Suppressor macrophage (primary cell): ENCODE measurements at regions not wholly inside any gene's neighbourhood (a gene's known extent, or its start where the extent isn't known, plus 50 kb on each side); places are given as distances from the start of the nearest gene placed in this dataset.

Experiments
- DNase-seq, 4 experiments: peaks; one replicate each; pipeline ENCODE4 v3.0.0-alpha.2; 2020 to 2022

DNA sequence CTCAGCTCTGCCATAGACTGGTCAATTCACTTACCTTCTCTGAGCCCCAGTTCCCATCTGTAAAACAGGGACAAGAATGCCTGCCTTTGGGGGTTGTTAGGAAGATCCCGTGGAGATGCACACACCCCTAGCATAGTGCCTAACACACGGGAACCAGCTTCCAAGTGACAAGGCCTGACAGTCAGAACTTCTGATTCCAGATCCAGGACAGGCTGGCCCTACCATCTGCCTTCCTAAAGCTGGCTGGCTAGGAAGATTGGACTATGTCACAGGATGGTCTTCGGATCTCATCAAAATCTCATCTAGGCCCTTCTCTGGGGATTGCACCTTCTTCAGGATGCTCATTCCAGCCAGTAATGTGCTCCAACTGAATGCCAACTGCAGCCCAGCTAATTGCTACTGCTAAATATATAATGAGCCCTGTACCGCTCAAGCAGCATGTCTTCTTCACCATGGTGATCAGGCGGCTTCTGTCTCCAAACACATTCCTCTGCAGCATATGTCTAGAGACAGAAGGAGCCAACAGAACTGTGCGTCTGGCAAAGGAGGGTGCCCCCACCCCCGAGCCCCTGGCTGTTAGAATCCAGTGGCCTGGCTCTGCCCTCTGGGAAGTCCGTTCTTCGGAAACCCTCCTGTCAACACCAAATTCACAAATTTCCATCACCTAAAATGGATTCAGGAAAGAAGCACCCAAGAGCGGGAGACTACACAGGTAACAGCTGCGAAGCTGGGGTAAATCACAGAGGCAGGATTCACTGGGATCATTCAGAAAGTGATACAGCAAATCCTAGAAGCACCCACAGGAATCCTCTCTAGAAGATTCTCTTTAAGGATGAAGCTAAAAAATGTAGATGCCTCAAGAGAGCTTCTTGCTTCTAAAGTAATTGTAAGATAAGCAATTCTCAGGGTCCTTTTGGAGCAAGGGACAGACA lies 142.1 kb upstream of the EEPD1 start:
- no peak for DNase-seq

DNA sequence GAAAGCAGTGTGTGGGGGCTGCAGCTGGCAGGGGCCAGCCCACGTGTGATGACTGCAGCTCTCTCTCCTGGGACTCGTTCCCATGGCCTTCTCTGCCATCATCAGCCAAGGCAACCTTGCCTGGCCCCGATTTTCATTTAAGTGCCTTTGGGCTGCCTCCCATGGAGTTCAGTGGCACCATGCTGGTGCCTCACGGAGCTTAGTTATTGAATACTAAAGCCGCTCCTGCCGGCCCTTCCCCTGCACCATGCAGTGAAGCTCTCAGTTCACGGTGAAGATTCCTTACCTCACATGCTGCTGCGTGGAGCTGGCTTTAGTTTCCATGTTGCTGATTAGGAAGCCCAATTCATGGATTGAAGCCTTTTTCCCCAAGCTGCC lies 141.5 kb upstream of the EEPD1 start:
- no peak for DNase-seq

DNA sequence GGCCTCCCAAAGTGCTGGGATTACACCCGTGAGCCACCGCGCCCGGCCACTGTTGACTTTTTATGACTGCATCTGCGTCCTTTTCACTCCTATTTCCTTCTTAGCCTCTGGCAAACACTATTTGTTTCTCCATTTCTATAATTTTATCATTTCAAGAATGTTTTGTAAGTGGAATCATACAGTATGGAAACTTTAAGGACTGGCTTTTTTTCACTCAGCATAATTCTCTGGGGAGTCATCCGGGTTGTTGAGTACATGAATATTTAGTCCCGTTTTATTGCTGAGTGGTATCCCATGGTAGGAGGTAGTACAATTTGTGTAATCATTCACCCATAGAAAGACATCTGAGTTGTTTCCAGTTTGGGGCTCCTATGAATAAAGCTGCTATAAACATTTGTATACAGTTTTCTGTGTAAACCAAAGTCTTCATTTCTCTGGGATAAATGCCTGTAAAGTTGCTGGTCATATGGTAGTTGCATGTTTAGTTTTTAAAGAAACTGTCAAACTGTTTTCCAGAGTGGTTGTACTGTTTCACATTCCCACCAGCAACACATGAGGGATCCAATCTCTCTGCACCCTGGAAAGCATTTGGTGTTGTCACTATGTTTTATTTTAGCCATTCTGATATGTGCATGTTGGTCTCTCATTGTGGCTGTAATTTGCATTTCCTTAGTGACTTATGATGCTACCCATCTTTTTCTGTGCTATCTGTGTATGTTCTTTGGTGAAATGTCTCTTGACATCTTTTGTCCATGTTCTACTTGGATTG lies 139.6 kb upstream of the EEPD1 start:
- no peak for DNase-seq

DNA sequence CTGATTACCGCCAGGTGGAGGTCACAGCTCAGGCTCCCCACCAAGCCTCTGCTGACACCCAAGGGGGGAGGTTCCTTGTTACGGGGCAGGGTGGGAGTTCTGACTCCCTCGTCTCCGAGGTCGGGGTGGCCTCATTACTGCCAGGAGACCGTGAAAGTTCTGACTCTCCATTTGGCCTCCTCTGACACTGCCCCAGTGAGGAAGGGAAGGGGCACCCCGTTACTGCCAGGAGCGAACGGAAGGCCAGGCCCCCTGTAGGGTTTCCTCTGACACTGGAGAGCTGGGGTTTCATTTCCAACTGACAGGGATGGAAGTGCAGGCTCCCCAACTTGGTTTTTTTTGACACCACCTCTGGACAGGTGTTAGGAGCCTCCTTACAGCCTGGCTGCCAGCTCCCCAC lies 138.1 kb upstream of the EEPD1 start:
- no peak for DNase-seq

DNA sequence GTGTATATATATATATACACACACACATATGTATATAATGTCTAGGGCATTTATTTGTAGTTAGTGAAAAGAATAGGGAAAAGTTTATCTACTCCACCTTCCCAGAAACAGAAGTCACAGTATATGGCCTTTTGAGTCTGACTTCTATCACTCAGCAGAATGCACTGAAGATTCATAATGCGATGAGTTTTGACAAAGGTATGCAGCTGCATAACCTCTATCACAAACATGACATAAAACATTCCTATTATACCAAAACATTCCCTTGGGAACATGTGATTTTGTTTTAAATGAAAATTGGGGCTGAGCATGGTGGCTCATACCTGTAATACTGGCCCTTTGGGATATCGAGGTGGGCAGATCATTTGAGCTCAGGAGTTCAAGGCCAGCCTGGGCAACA lies 137.3 kb upstream of the EEPD1 start:
- no peak for DNase-seq

DNA sequence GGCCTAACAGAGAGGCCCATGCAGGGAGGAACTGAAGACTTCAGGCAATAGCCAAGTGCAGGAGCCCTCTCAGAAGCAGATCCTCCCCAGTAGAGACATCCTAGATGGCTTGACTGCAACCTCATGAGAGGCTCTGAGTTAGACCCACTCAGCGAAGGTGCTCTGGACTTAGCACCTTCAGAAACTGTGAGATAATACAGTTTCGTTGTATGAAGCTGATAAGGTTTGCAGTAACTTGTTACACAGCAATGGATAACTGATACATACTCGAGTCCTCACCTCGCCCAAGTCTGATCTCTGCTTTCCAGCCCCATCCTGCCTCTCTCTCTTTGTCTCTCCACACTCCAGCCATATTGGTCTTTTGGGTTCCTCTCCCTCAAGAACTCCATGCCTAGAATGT lies 136.4 kb upstream of the EEPD1 start:
- no peak for DNase-seq

DNA sequence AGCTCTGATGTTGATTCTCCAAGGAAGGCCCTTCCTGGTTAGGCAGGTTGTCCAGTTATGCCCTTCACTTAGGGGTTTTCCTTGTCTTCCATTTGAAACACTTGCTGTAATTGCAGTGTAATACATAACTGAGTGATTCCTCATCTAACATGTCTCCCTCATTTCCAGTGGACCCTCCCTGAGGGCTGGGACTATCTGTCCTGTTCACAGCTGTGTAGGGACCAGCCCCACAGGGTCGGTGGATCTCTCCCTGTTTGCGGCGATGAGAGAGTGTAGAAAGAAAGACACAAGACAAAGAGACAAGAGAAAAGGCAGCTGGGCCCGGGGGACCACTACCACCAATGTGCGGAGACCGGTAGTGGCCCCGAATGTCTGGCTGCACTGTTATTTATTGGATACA lies 135.9 kb upstream of the EEPD1 start:
- DNase-seq, result no peak

DNA sequence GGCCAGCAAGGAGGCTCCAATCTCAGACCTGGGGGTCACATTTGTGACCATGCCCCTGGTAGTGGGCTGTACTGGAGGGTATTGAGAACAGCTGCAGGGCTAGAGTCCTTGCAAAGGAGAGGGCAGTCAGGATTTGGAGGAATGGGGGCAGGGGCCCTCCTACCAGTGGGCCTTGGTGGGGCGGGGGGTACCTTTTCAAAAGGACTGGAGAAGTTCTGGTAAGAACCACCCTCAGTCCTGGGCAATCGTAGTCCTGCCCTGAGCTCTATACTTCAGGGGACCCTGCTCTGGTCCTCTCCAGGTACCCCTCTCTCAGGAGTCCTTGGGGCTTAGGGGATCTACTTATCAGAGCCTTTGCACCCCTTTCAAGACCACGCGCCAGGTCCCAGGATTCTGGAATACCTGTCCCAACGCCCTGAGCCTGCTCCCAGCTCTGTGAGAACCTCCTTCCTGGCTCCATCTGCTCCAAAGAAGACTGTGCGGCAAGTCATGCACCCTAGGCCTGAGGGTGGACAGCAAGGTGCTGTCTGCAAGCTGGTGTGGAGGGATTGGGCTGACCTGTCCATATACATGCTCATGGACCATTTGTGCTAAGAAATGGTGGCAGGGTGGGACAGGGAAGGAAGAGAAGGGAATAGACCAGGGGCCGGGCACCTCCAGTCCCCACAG lies 134.1 kb upstream of the EEPD1 start:
- no peak for DNase-seq

DNA sequence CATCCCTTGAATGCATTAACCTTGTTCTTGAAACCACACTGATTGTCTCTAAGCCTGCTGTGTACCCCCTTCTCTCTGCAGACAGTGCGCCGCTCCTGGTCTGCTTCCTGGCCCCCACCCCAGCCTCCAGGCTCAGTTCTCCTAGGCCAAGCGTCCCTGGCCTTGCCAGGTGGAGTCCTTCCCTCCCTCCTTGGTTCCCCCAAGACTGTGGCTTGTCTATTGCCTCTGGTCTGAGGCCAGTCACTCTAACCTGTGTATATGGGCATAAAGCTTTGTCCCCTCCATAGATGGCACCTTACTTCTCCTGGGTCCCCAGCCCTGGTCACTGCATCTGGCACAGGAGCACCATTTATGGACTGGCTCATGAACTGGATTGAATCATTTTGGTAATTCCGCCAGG lies 133.5 kb upstream of the EEPD1 start:
- DNase-seq, result no peak

DNA sequence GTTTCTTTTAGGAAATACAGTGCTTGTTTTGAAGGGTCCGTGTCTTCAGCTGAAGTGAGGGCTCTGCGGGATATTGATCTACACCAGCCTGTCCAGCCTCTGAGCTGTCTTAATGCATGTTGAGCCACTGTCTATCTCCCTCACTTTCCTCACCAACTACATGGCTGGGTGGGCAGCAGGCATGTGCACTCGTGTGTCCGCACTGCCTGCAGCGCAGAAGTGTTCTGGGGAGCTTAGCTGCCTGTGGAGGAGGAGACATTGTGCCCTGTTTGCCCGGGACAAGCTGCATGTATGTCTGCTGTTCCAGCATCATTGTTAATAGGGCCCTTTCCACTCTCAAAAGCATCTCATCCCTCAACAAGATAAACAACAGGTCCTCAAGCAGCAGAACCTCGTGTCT lies 133.1 kb upstream of the EEPD1 start:
- no peak for DNase-seq

DNA sequence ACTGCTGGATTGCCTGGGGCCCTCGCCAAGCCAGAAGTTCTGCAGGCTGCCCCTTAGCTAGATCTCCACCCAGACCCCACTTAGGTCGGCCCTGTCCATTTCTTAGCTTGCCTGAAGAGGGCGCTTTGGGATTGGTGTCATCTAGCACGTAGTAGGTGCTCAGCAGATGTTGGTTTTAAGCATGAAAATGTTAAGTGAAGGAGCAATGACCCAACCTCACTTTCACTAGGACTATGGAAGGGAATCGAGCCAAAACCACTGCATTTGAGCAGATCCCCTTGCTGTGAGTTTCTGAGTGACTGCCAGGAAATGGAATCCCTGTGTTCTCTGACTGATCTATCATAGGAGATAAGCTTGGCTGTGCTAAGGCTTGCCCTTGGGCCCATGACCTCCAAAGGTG lies 131.7 kb upstream of the EEPD1 start:
- peak in 2 of 4 experiments; percentile 18 to 19 for DNase-seq

DNA sequence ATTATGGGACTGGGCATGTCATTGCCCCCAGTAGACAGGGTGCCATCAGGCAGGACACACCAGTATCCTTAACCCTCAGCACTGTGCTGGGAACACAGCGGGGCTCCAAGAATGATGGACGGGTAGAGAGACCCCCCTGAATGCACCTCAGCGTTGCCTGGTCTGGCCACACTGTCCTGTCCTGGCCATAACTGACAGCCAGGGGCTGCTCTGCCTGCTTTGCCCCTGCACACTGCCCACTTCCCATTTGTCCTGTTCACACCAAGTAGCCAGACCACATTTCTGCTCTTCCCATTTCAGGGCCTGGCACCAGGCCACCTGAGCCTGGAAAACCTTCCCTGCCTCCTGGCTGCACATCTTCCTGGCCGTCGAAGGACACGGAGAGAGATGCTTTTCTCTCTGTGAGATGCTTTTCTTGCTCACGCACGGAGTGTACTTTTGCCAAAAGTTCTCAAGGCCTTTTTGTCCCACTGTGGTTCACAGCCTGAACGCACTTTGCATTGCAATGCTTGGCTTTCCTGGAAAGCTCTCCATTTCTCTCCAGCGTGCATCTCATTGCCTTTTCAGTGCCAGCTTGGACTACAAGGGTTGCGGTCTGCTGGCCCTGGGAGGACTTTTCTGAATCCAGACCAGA lies 131.0 kb upstream of the EEPD1 start:
- DNase-seq, result peak in 2 of 4 experiments; percentile 23

DNA sequence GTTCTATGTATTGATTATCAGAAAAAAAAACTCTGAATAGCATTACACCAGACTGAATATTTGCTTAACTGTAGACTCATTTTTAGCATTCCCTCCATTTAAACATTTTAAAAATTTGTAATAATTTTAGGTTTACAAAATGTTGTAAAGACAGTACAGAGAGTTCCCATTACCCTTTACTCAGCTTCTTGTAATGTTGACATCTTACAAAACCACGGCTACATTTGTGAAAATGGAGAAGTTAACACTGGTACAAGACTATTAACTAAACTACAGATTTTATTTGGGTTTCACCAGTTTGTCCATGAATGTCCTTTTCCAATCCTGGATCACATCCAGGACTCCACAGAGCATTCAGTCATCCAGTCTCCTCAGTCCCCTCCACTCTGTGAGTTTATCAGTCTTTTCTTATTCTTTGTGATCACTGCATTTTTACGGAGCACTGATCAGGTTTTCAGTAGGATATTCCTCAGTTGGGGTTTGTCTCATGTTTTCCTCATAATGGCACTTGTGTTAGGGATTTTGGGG lies 130.0 kb upstream of the EEPD1 start:
- DNase-seq, result peak in 2 of 4 experiments; percentile 53 to 70

DNA sequence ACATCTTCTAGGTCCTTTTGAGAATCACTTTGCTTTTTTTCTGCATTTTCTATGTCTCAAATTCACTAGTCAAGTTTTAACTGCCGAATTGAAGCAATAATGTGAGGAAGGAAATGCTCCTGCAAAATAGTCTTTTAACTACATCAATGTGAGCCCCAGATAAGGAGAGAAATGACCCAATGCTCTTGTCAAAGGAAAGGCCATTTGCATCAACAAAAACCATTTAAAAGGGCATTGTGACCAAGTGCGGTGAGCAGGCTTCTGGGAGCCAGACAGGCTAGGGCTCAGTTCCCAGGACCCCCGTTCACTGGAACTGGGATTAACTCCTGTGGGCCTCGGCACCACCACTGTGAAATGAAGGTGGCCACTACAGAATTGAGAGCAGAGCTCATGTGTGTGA lies 127.9 kb upstream of the EEPD1 start:
- DNase-seq, result no peak

DNA sequence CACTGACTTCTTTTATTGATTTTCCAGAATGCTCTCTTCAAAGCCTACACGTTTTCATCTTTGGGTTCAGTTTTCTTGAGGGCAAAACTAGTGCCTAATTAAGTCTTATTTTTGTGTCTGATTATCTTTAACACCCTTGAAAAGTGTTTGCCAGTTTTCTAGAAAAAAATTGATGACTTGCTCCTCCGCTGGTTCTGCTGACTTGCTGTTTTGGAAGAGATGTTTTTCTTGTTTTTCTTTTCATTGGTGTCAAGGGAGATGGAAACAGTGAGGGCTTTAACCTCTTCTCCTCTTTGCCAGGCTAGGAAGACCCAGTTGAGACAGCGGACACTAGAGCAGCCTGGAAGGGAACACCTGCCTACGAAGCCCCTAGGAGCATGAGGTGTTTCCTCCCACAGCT lies 123.7 kb upstream of the EEPD1 start:
- DNase-seq, result no peak

DNA sequence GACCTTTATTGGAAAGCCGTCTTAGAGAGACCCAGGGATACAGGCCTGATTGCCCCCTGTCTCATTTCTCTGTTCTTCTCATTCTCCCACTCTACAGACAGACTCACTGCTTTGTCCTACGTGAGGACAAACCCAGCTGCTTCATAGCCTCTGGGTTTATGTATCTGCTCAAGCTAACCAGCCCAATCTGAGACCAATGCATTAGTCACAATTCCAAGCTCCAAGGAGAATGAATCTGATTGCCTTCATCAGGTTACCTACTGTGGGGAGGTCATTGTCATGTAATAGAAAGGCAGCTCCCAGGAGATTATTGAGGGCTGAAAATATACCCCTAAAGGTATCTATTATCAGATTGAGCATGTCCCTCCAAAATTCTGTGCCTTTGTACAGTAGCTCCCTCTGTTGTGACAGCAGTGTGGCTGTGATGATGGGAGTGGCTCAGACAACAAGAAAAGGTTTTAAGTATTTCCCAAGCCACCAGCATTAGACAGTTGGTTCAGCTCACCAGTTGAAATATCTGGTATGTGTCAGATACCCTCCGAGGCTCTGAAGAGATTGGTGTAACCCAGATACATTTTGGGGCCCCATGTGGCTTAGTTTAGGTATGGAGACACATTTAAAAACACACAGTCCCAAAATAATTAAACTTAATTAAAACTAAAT lies 123.1 kb upstream of the EEPD1 start:
- no peak for DNase-seq

DNA sequence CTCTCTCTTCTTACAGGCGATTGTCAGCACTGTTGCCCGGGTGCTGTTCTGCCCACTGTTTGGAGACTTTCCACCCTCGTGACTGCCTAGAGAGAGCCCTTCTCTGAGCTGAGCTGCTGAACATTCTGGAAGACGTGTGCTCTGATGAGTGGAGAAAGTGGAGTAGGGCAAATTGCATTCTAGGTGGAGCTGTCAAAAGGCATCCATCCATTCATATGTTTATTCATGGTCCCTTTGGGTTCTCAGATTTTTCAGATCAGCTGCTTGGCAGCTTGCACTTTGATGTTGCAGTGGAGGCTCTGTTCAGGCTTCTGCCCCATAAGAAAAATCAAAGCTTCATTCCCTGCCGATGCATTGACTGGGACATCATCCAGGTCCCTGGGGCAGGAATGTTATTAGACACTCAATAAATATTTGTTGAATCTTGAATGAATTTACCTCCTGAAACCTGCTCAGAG lies 120.7 kb upstream of the EEPD1 start:
- DNase-seq, result no peak

DNA sequence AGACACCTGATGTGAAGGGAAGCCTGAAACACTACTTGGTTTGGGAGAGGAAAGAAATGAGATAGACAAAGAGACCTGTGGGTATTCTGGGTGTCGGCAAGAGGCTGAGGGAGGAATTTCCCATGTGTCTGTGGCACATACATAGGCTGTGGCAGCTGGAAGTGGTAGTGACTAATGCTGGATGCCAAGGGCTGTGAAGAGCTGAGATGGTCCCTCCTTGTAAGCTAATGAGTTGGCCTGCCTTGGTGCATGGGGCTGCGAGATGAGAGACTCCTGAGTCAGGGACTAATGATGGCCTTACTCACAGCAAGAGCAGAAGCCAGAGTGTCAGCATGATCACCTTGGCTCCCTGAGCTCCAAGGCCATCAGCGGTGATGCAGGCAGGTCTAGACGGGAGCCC lies 119.0 kb upstream of the EEPD1 start:
- no peak for DNase-seq

DNA sequence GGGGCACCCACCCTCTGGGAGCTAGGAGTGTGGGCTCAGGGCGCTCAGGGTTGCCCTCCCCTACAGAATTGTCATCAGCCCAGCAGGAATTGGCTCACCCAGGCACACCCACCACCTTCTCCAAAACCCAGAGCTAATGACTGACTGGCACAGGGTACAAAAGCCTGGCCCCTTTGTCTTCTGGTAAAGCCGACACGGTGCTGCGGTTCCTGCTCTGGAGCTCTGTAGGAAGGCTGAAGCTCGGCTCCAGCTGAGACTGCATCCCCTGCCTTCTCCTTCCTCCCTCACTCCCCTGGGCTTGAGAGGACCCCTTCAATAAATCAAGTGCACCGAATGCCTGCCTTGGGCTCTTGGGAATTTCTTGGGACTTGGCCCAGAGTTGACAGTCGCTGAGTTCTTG lies 117.9 kb upstream of the EEPD1 start:
- no peak for DNase-seq

DNA sequence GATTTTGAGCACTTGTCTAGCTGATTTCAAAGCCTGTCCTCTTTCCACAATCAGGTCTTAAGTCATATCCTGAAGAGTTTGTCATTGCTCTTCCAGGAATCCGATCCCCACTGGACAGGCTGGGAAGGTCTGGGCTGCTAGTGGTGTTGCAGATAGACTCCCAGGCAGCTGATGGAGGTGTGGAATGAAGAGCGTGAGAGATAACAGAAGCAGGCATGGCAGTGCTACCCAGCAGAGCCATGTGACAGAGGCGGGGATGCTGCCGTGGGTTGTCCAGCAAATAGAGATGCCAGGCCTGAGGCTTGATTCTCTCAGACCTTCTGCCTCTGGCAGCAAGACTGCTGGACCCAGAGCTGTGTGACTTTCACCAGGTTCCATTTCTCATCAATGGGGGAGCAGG lies 116.5 kb upstream of the EEPD1 start:
- DNase-seq, result no peak

DNA sequence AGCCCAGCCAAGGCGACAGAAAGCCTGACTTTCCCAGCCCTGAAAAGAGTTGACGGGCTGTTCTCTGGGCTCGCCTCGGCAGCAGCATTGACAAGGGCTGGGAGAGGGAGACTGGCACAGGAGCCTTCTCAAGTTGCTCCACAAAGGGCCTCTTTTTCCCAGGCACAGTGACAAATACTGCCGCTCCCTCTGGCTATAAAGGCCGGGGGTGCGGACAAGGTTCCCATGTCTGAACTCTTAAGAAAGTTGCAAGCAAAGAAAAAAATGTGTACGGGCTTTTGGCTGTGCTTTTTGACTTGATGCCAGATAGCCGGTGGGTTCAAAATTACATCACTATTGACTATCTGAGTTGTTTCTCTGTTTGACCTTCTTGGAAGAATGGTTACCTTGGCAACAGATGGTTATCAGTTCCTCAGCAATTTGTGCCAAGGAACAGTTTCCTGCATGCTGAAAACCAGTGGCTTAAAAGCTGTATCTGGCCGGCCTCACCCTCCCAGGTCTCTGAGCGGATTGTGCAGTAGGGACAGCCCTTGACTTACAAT lies 115.9 kb upstream of the EEPD1 start:
- peak in 2 of 4 experiments; percentile 11 to 13 for DNase-seq
